K562 (cell line): ENCODE measurements at regions not wholly inside any gene's neighbourhood (a gene's known extent, or its start where the extent isn't known, plus 50 kb on each side); places are given as distances from the start of the nearest gene placed in this dataset.

ENCODE experiments used
- ATAC-seq: fragments of 200-7000 bp; cut with Tn5 transposase; 3 replicates; pipeline ENCODE4 v1.9.1; 2020; ENCODE audit warnings: moderate library complexity
- BruUV-seq: library from RNA; stranded (reverse); fragments of 400-500 nt; replicated peaks from 2 replicates; lab custom pipeline; 2021; lab: Mats Ljungman, UMichigan
- CTCF ChIA-PET: fragments of 300-600 bp; formaldehyde crosslinking; extraction: SDS; loops from one replicate; lab custom pipeline; 2021; ENCODE audit warnings: low intra/inter-chr PET ratio; lab: Yijun Ruan, JAX
- POLR2A ChIA-PET: fragments of 300-600, 350-650 bp; sonication (Branson Sonifier 250); formaldehyde crosslinking; extraction: SDS; loops from one replicate; lab custom pipeline; 2021; ENCODE audit warnings: antibody characterized with exemption, inconsistent platforms; lab: Yijun Ruan, JAX
- DNase-seq, 4 experiments: peaks; one replicate each; pipeline versions ENCODE4 v3.0.0 to v3.0.0-alpha.2; 2011 to 2018; ENCODE audit warnings: low spot score in 3 of 4, mixed read lengths in 3 of 4; ENCODE audit errors: extremely low read depth in 1 of 4
- FAIRE-seq: peaks from 2 replicates; lab custom pipeline; 2011; peaks lifted over from hg19 to GRCh38; lab: Jason Lieb, UNC
- H2AFZ ChIP-seq: 2 replicates; pipeline ENCODE4 v1.6.0; 2011; ENCODE audit warnings: low read depth, low read length, control low read depth, inconsistent platforms
- H3K27ac ChIP-seq: fragments of 200-600 bp; 3 replicates; pipeline ENCODE4 v1.8.0; 2011; ENCODE audit warnings: low read depth, mild to moderate bottlenecking, control low read depth, inconsistent platforms, low read length, moderate library complexity, mixed read lengths; ENCODE audit errors: extremely low read depth
- H3K27me3 ChIP-seq, 2 experiments: fragments of 300-600 bp in 1 of 2; 2 replicates in 1 of 2; 3 replicates in 1 of 2; pipeline versions ENCODE4 v1.6.0 to v1.8.0; 2011; ENCODE audit warnings: inconsistent platforms in 2 of 2, low read length in 2 of 2, mild to moderate bottlenecking in 1 of 2, mixed read lengths in 1 of 2, moderate library complexity in 1 of 2; ENCODE audit not compliant: control insufficient read depth in 2 of 2, insufficient read depth in 2 of 2
- H3K36me3 ChIP-seq: fragments of 300-600 bp; 3 replicates; pipeline ENCODE4 v1.8.0; 2011; ENCODE audit warnings: mild to moderate bottlenecking, low read length, inconsistent platforms; ENCODE audit not compliant: control insufficient read depth, insufficient read depth
- H3K4me1 ChIP-seq, 2 experiments: fragments of 200-600 bp in 1 of 2; replicated peaks in 1 of 2; 2 replicates in 1 of 2; 3 replicates in 1 of 2; pipeline versions ENCODE4 v1.5.1 to v1.8.0; 2011; ENCODE audit warnings: inconsistent platforms in 2 of 2, low read length in 2 of 2, mild to moderate bottlenecking in 1 of 2, mixed read lengths in 1 of 2, moderate library complexity in 1 of 2; ENCODE audit not compliant: control insufficient read depth in 2 of 2, insufficient read depth in 2 of 2
- H3K4me2 ChIP-seq: 2 replicates; pipeline ENCODE4 v1.6.1; 2011; ENCODE audit warnings: low read length, control low read depth, inconsistent platforms, mixed read lengths; ENCODE audit not compliant: insufficient read depth
- H3K4me3 ChIP-seq: fragments of 200-600 bp; sonication (generic), shearing (Covaris generic); 2 replicates; pipeline ENCODE4 v1.5.1; 2016; ENCODE audit warnings: control low read depth, inconsistent platforms
- H3K79me2 ChIP-seq: fragments of 200-600 bp; 3 replicates; pipeline ENCODE4 v1.8.0; 2011; ENCODE audit warnings: low read length, inconsistent platforms; ENCODE audit not compliant: control insufficient read depth, insufficient read depth
- H3K9ac ChIP-seq, 2 experiments: 2 replicates each; pipeline versions ENCODE4 v1.6.0 to v1.6.1; 2011; ENCODE audit warnings: low read depth in 2 of 2, low read length in 2 of 2, control low read depth in 1 of 2, inconsistent platforms in 1 of 2, mild to moderate bottlenecking in 1 of 2, mixed read lengths in 1 of 2; ENCODE audit not compliant: insufficient read depth in 1 of 2
- H3K9me1 ChIP-seq: one replicate; pipeline ENCODE4 v1.6.0; 2011; ENCODE audit warnings: inconsistent platforms, mild to moderate bottlenecking, low read length, moderate library complexity; ENCODE audit not compliant: control insufficient read depth, insufficient read depth
- H3K9me3 ChIP-seq: replicated peaks from 2 replicates; pipeline ENCODE4 v1.5.1; 2011; ENCODE audit warnings: low read depth, low read length, inconsistent platforms; ENCODE audit not compliant: control insufficient read depth, insufficient read depth
- H4K20me1 ChIP-seq: replicated peaks from 2 replicates; pipeline ENCODE4 v1.6.1; 2011; ENCODE audit warnings: low read length, inconsistent platforms, mixed read lengths; ENCODE audit not compliant: control insufficient read depth, insufficient read depth
- ATF7 ChIP-seq: fragments of 450-650 bp; IDR thresholded peaks from 2 replicates; pipeline ENCODE4 v1.7.1; 2014; ENCODE audit warnings: mild to moderate bottlenecking, moderate library complexity
- FOXK1 ChIP-seq: sonication (generic); formaldehyde crosslinking; IDR thresholded peaks from 2 replicates; pipeline ENCODE4 v1.8.0; 2022; ENCODE audit warnings: missing genetic modification reagents, mild to moderate bottlenecking, borderline replicate concordance
- HNRNPUL1 ChIP-seq: fragments of 200-400 bp; formaldehyde crosslinking; IDR thresholded peaks from 2 replicates; pipeline ENCODE4 v1.6.1; 2017; ENCODE audit warnings: low read length
- PTBP1 ChIP-seq: fragments of 200-400 bp; formaldehyde crosslinking; IDR thresholded peaks from 2 replicates; pipeline ENCODE4 v1.6.1; 2017; ENCODE audit warnings: low read depth, low read length
- TARDBP ChIP-seq: fragments of 450-650 bp; IDR thresholded peaks from 2 replicates; pipeline ENCODE4 v1.6.1; 2016
- ZNF3 ChIP-seq: fragments of 250-450 bp; sonication (Bioruptor Pico); IDR thresholded peaks from 2 replicates; pipeline ENCODE4 v1.5.0; 2021; ENCODE audit warnings: mild to moderate bottlenecking, moderate library complexity
- WGBS: fragments of 100-300 bp; shearing (Covaris generic); methylation state at CpG from one replicate; pipeline ENCODE4 v1.1.6; 2016; ENCODE audit warnings: low coverage, mixed read lengths; ENCODE audit not compliant: insufficient coverage; ENCODE audit errors: missing lambda C conversion rate; 5-methylcytosine and 5-hydroxymethylcytosine counted together
- in situ Hi-C: fragments of 300-500 bp; cut with MboI; formaldehyde crosslinking; loops from 4 replicates; pipeline ENCODE4 v1.15.0; 2018; ENCODE audit warnings: inconsistent platforms, mixed read lengths
- intact Hi-C: fragments of 100-400 bp; cut with micrococcal nuclease; formaldehyde crosslinking; loops from 2 replicates; pipeline ENCODE4 v1.14.2; 2022
- TF ChIP-seq, protein P1 (sequence below): fragments of 250-450 bp; sonication (Bioruptor Pico); IDR thresholded peaks from 2 replicates; pipeline ENCODE4 v1.5.0; 2022; ENCODE audit warnings: mild to moderate bottlenecking
- TF ChIP-seq, protein P2 (sequence below): fragments of 250-450 bp; sonication (Bioruptor Pico); IDR thresholded peaks from 2 replicates; pipeline ENCODE4 v1.4.0; 2020; ENCODE audit warnings: mild to moderate bottlenecking, moderate library complexity, borderline replicate concordance
- TF ChIP-seq, protein P3 (sequence below): conservative IDR thresholded peaks from 2 replicates; pipeline ENCODE4 v1.6.1; 2011; ENCODE audit warnings: low read depth, mild to moderate bottlenecking, low read length; ENCODE audit not compliant: control insufficient read depth

DNA sequence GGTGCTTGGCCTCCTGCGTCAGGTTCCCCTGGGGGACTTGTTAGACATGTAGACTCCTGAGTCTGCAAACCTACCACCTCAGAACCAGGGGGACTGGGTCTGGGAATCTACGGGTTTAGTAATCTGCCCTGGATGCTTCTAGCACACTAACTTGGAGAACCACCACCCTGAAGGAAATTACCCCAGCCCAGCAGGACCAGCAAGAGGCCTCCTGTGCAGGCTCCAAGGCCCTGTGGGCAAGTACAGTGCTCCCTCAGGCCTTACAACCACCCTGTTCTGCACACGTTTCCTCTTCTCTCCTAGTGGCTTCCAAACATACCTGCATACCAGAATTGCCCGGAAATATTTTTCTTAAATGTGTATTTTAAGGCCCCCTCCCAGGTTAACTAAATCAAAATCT, 423.0 kb downstream of the FUT8 start:
- no peaks in the 10 kb centered on the region for H3K79me2 ChIP-seq
- H4K20me1 ChIP-seq: no peaks in the 10 kb centered on the region
- in situ Hi-C loops (loop anchor here (25.0 kb wide), 2 partner anchors 423 to 673 kb away; partner anchors contain the start of gene FUT8), intact Hi-C loops (no loop called here)
- FAIRE-seq (no peak), ATAC-seq (no peak), DNase-seq (no peak)
- 11% methylated on average over 4 of the region's 4 CpGs for WGBS
- ChIA-PET POLR2A (no interaction called here), CTCF (no interaction called here)
- no peaks in the 10 kb centered on the region for H3K4me1 ChIP-seq
- no peak overlapping the region for H2AFZ ChIP-seq
- H3K9me3 ChIP-seq: no peaks in the 10 kb centered on the region
- no peaks in the 10 kb centered on the region for H3K36me3 ChIP-seq
- no peaks in the 10 kb centered on the region for H3K9me1 ChIP-seq
- H3K9ac ChIP-seq: no peak overlapping the region
- H3K4me3 ChIP-seq: no peak overlapping the region
- no peak overlapping the region for H3K27ac ChIP-seq
- no peak overlapping the region for H3K4me2 ChIP-seq
- no peak for TF ChIP-seq TARDBP
- TF ChIP-seq ZNF3: no peak
- no peak for TF ChIP-seq HNRNPUL1
- TF ChIP-seq, protein P1, sequence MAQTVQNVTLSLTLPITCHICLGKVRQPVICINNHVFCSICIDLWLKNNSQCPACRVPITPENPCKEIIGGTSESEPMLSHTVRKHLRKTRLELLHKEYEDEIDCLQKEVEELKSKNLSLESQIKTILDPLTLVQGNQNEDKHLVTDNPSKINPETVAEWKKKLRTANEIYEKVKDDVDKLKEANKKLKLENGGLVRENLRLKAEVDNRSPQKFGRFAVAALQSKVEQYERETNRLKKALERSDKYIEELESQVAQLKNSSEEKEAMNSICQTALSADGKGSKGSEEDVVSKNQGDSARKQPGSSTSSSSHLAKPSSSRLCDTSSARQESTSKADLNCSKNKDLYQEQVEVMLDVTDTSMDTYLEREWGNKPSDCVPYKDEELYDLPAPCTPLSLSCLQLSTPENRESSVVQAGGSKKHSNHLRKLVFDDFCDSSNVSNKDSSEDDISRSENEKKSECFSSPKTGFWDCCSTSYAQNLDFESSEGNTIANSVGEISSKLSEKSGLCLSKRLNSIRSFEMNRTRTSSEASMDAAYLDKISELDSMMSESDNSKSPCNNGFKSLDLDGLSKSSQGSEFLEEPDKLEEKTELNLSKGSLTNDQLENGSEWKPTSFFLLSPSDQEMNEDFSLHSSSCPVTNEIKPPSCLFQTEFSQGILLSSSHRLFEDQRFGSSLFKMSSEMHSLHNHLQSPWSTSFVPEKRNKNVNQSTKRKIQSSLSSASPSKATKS: no peak
- TF ChIP-seq PTBP1: no peak
- TF ChIP-seq, protein P2, sequence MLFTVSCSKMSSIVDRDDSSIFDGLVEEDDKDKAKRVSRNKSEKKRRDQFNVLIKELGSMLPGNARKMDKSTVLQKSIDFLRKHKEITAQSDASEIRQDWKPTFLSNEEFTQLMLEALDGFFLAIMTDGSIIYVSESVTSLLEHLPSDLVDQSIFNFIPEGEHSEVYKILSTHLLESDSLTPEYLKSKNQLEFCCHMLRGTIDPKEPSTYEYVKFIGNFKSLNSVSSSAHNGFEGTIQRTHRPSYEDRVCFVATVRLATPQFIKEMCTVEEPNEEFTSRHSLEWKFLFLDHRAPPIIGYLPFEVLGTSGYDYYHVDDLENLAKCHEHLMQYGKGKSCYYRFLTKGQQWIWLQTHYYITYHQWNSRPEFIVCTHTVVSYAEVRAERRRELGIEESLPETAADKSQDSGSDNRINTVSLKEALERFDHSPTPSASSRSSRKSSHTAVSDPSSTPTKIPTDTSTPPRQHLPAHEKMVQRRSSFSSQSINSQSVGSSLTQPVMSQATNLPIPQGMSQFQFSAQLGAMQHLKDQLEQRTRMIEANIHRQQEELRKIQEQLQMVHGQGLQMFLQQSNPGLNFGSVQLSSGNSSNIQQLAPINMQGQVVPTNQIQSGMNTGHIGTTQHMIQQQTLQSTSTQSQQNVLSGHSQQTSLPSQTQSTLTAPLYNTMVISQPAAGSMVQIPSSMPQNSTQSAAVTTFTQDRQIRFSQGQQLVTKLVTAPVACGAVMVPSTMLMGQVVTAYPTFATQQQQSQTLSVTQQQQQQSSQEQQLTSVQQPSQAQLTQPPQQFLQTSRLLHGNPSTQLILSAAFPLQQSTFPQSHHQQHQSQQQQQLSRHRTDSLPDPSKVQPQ (CRISPR knock-in tag): no peak
- TF ChIP-seq, protein P3, sequence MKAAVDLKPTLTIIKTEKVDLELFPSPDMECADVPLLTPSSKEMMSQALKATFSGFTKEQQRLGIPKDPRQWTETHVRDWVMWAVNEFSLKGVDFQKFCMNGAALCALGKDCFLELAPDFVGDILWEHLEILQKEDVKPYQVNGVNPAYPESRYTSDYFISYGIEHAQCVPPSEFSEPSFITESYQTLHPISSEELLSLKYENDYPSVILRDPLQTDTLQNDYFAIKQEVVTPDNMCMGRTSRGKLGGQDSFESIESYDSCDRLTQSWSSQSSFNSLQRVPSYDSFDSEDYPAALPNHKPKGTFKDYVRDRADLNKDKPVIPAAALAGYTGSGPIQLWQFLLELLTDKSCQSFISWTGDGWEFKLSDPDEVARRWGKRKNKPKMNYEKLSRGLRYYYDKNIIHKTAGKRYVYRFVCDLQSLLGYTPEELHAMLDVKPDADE: no peak
- TF ChIP-seq ATF7: no peak
- no peak for TF ChIP-seq FOXK1 (CRISPR knock-in tag)
- peaks cover 0 to 19% of the 10 kb centered on the region in 2 experiments; a peak in 2 of 5 replicates for H3K27me3 ChIP-seq
- BruUV-seq: no TSS peak
